GM21526 (cell line): ENCODE measurements at regions not wholly inside any gene's neighbourhood (a gene's known extent, or its start where the extent isn't known, plus 50 kb on each side); places are given as distances from the start of the nearest gene placed in this dataset.

Experiments
- ATAC-seq: cut with Tn5 transposase; IDR thresholded peaks from one replicate; pipeline ENCODE4 v1.9.1; 2021; ENCODE audit warnings: moderate library complexity; ENCODE audit not compliant: unreplicated experiment, low FRiP score

DNA sequence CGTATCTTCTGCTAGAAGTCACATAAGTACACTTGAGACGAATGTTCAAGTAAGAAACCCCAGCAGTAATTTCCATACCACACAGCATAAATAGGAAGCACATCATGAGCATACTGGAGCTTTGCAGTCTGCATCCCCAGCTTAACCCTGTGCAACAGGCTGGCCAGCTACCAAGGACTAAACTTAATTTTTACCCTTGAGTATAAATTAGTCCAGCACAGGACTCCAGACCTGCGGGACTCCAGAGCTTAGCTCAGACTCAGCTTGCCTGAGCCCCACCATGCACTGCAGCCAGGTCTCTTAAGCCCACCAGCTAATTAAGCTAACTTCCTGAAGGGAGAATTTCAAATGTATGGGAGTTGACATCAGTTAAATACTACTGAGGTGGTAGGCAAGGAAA lies 491.0 kb downstream of the ARHGEF28 start:
- no peak for ATAC-seq

DNA sequence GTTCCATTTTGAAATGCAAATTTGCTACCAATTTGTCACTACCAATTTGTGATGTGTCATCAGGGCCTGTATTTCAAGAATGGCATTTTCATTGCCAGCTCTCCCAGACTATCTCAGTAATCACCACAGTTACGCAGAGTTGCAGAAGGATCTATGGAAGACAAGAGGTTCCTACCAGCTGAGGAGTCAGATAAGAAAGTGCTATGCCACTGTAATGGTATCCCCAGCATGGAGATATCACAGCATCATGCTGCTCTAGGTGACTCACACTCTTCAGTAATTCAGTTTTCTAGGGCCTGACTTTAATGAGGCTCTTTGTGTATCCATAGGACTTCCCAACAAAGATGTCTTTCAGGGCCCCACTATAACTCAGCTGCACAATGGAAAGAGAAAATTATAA lies 490.3 kb downstream of the ARHGEF28 start:
- ATAC-seq: no peak

GRCh38 chr5:74113927-74114326 lies 487.9 kb downstream of the ARHGEF28 start:
- no peak for ATAC-seq

- ATAC-seq: no peak
These were observed 487.2 kb downstream of the ARHGEF28 start for GRCh38 chr5:74113196-74113540.

DNA sequence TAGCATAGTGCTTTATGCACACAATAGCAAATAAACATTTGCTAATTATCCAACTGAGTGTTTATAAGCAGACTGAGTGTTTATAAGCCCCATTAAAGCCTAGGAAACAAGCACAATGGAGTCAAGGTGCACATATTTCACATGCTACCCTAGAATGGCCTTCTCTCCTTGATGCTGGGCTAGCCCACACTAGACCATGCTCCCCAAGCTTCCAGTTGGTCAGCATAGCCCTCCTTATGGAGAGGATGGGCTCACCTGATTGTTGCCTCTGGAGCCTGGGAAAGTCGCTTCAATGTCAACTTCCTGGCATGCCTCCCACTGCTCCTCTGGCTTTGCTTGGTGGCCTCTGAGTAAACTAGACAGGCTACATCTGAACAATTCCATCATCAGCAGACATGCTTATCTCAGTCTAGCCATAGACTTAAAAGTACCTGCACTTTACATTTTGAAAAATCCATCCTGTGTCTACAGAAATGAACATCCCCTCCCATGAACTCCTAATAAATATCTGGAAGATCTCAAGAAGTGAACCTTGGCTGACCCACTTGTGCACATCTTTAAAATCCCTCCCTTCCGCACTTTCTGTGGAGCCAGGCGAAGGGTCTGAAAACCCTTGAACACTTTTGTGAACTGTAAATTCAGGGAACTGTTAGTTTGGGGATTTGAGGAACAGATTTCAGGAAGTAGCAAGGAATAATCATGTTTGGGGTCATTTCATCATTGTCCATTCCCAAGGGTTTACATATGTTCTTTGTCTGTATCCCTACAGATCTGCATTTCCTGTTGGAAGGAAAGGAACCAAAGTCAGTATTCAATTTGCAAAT lies 486.6 kb downstream of the ARHGEF28 start:
- no peak for ATAC-seq

GRCh38 chr5:74111764-74112163 lies 485.8 kb downstream of the ARHGEF28 start:
- no peak for ATAC-seq

DNA sequence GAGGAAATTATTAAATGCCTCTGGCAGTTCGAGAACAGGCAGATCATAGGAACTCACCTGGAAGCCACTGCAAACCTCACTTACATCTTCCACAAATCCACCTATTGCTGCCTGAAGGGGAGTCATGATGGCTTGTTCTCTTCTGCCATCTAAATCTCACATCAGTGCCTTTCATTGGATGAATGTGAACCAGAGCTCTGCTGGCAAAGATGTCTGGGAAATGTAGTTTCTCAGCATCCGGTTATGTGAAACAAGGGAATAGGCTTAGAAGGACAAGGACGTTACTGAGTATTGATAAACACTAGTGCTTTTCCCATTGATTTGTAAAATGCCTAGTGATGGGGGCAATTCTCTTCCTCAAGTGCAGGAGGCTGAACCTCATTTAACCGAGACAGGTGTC lies 483.3 kb downstream of the ARHGEF28 start:
- no peak for ATAC-seq

- ATAC-seq: no peak
These were observed 481.9 kb downstream of the ARHGEF28 start for GRCh38 chr5:74107899-74108298.

- ATAC-seq: no peak
These were observed 479.3 kb downstream of the ARHGEF28 start for GRCh38 chr5:74105126-74105780.

GRCh38 chr5:74103131-74104023 lies 477.4 kb downstream of the ARHGEF28 start:
- ATAC-seq: no peak

- ATAC-seq: no peak
These were observed 474.3 kb downstream of the ARHGEF28 start for GRCh38 chr5:74100268-74100665.

DNA sequence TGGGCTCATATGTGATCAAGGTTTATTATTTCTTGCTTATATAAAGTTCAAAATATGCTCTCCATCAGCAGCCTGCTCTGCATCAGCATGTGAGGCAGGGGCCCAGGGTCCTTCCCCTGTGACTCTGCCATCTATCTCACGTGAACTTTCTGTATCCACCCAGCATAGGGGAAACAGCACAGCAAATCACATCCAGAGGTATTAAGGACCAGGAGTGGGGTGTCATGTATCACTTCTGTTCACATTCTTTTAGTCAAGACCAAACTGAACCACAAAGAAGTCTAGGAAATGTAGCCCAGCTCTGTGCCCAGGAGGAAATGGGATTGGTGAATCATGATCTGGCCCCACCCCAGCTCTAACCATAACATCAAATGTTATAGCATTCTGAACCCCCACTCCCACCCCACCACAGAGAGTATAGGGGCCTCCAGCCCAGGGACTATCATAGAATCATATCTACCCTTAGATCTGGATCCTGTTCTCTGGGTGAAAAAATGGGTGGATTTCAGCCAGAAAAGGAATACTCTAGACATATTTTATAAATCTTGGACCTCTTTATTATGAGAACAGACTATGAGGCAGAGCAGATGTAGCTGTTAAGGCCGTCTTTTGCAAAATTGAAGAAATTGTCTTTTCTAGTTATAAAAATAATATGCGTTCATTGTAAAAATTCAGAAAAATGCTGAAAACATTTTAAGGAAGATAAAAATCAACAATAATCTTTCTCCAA lies 473.7 kb downstream of the ARHGEF28 start:
- ATAC-seq: no peak

DNA sequence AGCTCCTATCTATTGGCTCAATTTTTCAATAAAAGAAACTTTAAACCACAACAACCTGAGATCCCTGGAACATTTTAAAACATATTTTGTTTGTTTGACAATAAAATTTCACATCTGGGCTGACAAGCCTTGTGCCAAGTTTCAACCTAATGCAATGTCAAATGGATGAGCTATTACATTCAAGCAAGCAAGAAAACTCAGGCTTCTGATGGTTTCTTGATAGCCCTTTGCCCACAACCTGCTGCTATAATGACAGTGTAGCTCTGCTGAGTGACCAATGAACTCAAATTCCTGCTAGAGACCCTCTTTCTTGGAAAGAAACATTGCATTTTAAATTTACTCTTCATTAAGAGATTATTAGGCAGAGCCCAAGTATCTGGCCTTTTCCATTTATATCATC lies 472.9 kb downstream of the ARHGEF28 start:
- no peak for ATAC-seq

DNA sequence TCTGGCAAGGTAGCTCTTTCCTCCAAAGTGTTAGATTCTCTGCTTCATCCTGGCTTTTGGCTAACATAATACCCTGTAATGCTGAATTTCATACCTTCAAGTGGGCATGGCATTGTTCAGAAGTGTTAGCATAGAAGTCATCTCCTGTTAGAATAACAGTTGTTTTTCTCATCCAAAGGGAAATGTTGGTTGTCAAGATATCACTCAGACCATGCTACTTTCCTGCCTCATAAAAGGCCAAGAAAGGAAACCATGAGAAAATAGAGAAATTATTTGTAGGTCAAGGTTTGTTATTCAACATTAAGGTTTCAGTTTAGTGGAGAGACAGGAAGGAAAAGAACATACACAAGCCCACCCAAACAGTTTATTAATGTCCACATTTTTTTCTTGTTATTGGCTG lies 472.5 kb downstream of the ARHGEF28 start:
- ATAC-seq: no peak

- ATAC-seq: no peak
These were observed 470.3 kb downstream of the ARHGEF28 start for GRCh38 chr5:74096325-74096724.

DNA sequence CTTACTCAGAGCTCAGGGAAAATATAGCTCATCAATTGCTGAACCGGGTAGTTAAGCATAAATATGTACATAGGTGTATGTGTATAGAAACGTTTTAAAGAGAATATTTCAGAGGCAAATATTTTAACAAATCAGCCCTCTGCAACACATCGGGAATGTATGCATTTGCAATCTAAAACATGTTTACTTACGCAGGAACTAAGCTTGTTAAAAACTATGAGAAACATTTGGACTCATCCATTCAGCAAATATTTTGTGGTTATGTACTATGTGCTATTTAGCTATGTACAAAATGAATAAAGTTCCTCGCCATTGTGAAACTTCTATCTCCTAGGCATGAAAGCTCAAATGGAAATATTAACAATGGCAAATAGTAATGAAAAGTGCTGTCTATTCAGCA lies 469.9 kb downstream of the ARHGEF28 start:
- ATAC-seq: no peak

DNA sequence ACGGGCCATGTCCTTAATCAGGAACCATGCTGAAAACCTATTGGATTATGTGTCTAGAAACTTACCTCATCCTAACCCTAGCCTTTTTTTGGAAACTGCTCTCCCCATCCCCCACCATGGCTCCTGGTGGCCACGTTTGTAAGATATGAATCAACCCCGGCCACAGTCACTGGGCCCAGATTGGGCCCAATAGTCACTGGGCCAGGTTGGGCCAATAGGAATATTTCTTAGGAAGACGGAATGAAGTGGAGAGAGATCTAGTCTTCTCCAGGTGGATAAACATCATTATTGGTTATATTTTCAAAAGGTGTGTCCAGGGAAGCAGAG lies 468.7 kb downstream of the ARHGEF28 start:
- no peak for ATAC-seq

GRCh38 chr5:74094096-74094781 lies 468.2 kb downstream of the ARHGEF28 start:
- no peak for ATAC-seq

- ATAC-seq: no peak
These were observed 467.6 kb downstream of the ARHGEF28 start for GRCh38 chr5:74093561-74093960.

DNA sequence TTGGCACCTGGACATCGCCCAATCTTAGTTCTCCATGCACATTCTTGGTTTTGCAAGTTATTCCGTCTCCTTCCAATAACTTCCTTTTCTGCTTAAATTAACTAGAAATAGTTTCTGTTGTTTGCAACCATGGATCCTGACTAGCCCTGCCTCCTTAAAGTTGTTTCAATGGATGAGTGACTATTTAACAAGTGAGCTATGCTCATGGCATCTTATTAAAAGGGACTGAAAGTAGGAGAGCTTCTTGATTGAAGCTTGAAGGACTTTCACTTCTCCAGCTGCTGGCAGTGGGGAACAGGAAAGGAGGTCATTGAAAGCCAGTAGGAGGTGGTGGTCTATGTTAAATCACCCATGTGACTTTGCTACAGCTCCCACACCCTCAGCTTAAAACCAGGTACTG lies 466.8 kb downstream of the ARHGEF28 start:
- no peak for ATAC-seq
